IMR-90 (cell line): ENCODE measurements at regions not wholly inside any gene's neighbourhood (a gene's known extent, or its start where the extent isn't known, plus 50 kb on each side); places are given as distances from the start of the nearest gene placed in this dataset.

Source experiments
- CTCF ChIP-seq: conservative IDR thresholded peaks from 2 replicates; pipeline ENCODE4 v1.5.1; 2012; ENCODE audit warnings: mild to moderate bottlenecking, low read depth, low read length, improper control_type of control experiment
- MAFK ChIP-seq: IDR thresholded peaks from 2 replicates; pipeline ENCODE4 v1.6.1; 2012; ENCODE audit warnings: low read depth, low read length, improper control_type of control experiment

GRCh38 chr14:35211067-35211466, 81.1 kb upstream of the PSMA6 start:
- TF ChIP-seq CTCF = no peak
- no peak for TF ChIP-seq MAFK
